Nephron (organoid): ENCODE measurements at regions not wholly inside any gene's neighbourhood (a gene's known extent, or its start where the extent isn't known, plus 50 kb on each side); places are given as distances from the start of the nearest gene placed in this dataset.
A peak's percentile ranks its signal among the peaks of the same experiment; 100 is the strongest.

Source experiments
- H3K27ac Mint-ChIP-seq, 3 experiments: 2 replicates each; pipeline ENCODE4 v1.8.0; 2020; ENCODE audit warnings: mixed read lengths in 3 of 3, mild to moderate bottlenecking in 2 of 3, moderate library complexity in 1 of 3
- H3K27me3 Mint-ChIP-seq: 2 replicates; pipeline ENCODE4 v1.8.0; 2021; ENCODE audit warnings: low read depth, mild to moderate bottlenecking, moderate library complexity, mixed read lengths
- H3K36me3 Mint-ChIP-seq: 2 replicates; pipeline ENCODE4 v1.8.0; 2020; ENCODE audit warnings: low read depth, mixed read lengths
- H3K4me1 Mint-ChIP-seq: 2 replicates; pipeline ENCODE4 v1.8.0; 2020; ENCODE audit warnings: mixed read lengths
- H3K4me3 Mint-ChIP-seq, 3 experiments: 2 replicates each; pipeline ENCODE4 v1.8.0; 2020; ENCODE audit warnings: mild to moderate bottlenecking in 3 of 3, mixed read lengths in 3 of 3, moderate library complexity in 2 of 3
- H3K9me3 Mint-ChIP-seq: 2 replicates; pipeline ENCODE4 v1.8.0; 2020; ENCODE audit warnings: mixed read lengths
- CTCF ChIP-seq, 3 experiments: fragments of 200-600 bp; sonication (generic); IDR thresholded peaks; one replicate each; pipeline ENCODE4 v1.5.0; 2021; ENCODE audit warnings: antibody characterized with exemption in 3 of 3; ENCODE audit not compliant: unreplicated experiment in 3 of 3

DNA sequence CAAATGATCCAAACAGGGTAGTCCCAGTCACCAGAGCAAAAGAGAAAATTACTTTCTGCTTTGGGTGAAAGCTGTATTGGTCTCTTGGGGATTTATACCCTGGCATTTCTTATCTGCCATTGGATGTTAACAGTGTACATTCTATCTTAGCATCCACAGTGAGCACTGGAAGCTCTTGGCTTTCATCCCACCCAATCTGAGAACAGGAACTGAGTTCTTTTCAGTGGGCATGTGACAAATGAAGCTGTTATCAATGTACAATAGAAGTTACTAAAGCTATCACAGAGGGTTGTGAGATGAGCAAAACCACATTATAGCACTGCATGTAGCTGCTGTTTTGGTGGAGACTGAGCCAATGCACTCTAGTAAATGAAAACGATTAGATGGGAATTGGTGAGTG is 300.7 kb downstream of the TUSC7 start:
- Mint-ChIP-seq H3K27me3 (no peaks in the 10 kb centered on the region), H3K27ac (no peak overlapping the region), H3K4me1 (no peaks in the 10 kb centered on the region), H3K36me3 (no peaks in the 10 kb centered on the region), H3K9me3 (no peaks in the 10 kb centered on the region), H3K4me3 (no peak overlapping the region)
- TF ChIP-seq CTCF (IDR thresholded peaks at IDR 0.05; ENCODE audit: unreplicated experiment in 3 of 3) = no peak

DNA sequence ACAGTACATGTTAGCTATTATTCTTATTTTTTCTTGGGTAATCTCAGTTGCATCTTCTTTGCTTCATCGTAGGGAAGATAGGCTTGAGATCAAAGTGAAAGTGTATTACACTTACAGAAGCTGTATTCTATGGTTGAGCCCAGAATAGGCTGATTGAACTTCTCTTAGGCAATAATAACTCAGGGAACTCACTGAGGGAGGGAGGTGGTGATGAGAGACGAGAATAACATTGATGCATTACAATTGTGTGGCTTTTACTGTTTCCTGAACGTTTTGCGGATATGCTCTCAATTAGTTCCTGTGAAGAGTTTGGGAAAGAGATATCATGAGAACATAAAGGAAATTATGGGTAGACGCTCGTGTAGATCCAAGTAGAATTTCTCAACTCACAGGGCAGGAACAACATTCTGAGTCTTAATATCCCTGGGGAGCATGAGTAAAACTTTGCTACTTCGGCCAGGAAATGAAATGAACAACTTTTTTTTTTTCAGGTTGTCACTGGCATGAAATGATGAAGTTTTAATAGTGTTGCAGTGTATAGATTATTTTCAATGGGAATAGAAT is 302.2 kb downstream of the TUSC7 start:
- no peak for TF ChIP-seq CTCF (IDR thresholded peaks at IDR 0.05; ENCODE audit: unreplicated experiment in 3 of 3)
- peaks cover 5% of the 10 kb centered on the region for H3K27me3 Mint-ChIP-seq
- no peaks in the 10 kb centered on the region for H3K9me3 Mint-ChIP-seq
- no peak overlapping the region for H3K27ac Mint-ChIP-seq
- H3K4me1 Mint-ChIP-seq = no peaks in the 10 kb centered on the region
- H3K36me3 Mint-ChIP-seq = no peaks in the 10 kb centered on the region
- H3K4me3 Mint-ChIP-seq = no peak overlapping the region

DNA sequence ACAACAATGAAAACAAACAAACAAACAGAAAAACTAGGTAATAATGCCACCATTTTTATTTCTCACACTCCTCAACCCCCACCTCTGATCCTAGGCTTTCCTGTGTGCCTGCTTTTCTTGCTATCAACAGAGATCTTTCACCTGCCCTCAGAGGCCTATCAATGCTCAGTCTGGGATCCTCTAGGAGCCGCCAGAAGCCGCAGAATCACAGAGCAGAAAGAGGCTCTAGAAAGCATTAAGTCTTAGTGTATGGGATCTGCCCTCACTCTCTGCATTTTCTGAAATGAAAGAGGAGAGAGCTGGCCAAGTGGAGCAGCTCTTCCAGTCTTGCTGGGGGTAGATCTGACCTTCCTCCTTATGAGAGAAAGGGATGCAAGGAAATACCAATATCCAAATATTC is 306.8 kb downstream of the TUSC7 start:
- no peaks in the 10 kb centered on the region for H3K36me3 Mint-ChIP-seq
- TF ChIP-seq CTCF (IDR thresholded peaks at IDR 0.05; ENCODE audit: unreplicated experiment in 3 of 3) = no peak
- H3K27ac Mint-ChIP-seq = no peak overlapping the region
- H3K4me3 Mint-ChIP-seq = no peak overlapping the region
- H3K4me1 Mint-ChIP-seq = peaks cover 5% of the 10 kb centered on the region
- H3K27me3 Mint-ChIP-seq = peaks cover 10% of the 10 kb centered on the region
- no peaks in the 10 kb centered on the region for H3K9me3 Mint-ChIP-seq

DNA sequence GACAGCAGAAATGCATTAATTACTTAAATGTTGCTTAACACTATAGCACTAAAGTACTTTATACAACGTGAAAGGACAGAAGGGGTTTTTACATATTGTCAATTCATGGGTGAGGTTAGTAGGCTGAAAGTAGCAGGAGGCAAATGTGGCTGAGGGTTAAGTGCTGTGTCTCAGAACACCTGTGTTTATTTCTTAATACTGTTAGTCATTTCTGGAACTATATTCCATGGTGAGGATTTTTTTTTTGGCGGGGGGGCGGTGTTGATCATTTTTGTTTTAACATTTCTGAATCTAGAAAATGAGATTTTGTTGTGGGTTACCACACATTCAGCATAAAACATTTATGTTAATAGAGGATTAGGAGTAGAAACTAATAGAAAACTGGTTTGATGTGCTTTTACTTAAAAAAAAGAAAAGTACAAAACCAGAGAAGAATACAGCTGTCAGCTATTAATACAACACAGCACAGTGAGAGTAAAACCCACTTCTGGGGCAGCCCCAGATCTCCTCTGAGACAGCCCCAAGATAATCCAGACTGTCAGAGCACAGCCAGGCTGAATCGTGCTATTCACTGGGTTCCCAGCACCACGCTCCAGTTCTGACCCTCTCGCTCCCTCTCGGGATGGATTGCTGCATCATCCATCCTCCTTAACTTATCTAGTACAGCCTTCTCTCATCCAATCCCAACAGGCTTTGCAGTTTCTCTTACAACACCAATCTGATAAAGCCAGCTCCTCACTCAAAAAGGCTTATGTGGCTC is 307.7 kb downstream of the TUSC7 start:
- H3K4me1 Mint-ChIP-seq = peaks cover 5% of the 10 kb centered on the region
- no peaks in the 10 kb centered on the region for H3K36me3 Mint-ChIP-seq
- H3K4me3 Mint-ChIP-seq = no peak overlapping the region
- H3K9me3 Mint-ChIP-seq = no peaks in the 10 kb centered on the region
- peaks cover 10% of the 10 kb centered on the region for H3K27me3 Mint-ChIP-seq
- no peak overlapping the region for H3K27ac Mint-ChIP-seq
- TF ChIP-seq CTCF (IDR thresholded peaks at IDR 0.05; ENCODE audit: unreplicated experiment in 3 of 3) = no peak

DNA sequence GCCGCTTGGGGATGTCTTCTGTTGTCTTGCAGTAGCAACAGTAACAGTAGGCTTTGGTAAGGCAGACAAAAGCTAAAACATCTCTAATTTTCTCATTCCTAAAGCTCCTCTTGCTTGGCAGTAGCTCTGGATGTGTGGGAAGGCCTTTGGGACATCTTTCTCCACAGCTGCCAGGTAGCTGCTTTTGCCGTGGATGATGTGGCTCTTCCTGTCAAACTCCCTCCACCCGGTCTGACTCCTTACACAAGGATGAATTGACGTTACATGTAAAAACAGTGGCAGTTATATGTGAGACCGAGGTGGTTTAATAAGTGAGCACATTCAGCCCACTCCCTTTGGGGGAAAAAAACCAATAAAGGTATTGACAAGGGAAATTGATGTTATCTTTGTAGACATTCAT is 309.1 kb downstream of the TUSC7 start:
- Mint-ChIP-seq H3K27ac (peak overlapping the region in 1 of 3 experiments; percentile 1), H3K4me1 (peaks cover 5% of the 10 kb centered on the region), H3K4me3 (no peak overlapping the region), H3K9me3 (no peaks in the 10 kb centered on the region), H3K27me3 (peaks cover 10% of the 10 kb centered on the region), H3K36me3 (no peaks in the 10 kb centered on the region)
- TF ChIP-seq CTCF (IDR thresholded peaks at IDR 0.05; ENCODE audit: unreplicated experiment in 3 of 3) = no peak
